GM10847 (cell line): ENCODE measurements at regions not wholly inside any gene's neighbourhood (a gene's known extent, or its start where the extent isn't known, plus 50 kb on each side); places are given as distances from the start of the nearest gene placed in this dataset.

Experiments
- POLR2A ChIP-seq: IDR thresholded peaks from 2 replicates; pipeline ENCODE4 v1.6.1; 2011; ENCODE audit not compliant: insufficient read length; ENCODE audit errors: extremely low read depth

DNA sequence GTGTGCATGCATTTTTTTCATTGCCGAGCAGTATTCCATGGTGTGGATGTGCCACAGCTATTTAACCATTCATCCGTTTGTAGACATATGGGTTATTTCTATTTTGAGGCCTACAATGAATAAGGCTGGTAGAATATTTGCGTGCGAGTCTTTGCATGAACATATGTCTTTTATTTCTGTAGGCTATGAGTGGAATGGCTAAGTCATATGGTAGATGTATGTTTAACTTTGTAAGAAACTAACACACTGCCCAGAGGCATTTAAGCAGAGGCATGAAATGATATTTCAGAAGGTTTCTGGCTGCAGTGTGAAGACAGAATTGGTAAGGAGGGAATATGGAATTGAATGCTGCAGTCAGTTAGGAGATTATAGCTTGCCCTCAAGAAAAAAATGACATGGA, 457.4 kb upstream of the CDH4 start:
- no peak for TF ChIP-seq POLR2A

DNA sequence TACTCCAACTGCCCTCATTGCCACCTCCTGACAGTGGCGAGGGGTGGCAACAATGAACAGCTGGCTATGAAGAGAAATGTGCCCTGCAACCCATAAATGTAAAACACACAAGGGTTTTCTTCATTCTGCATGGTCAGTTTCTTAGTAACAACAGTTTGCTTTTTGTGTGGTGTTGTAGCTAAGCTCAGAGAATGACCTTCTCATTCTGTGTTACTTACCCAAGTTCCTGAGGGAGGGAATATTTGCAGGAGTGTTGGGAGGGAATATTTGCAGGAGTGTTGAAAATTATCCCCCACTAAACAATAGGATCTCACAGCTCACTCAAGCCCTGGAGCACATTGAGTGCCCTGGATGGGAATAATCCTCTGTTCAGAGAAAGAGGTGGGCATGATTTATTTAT, 456.4 kb upstream of the CDH4 start:
- no peak for TF ChIP-seq POLR2A

DNA sequence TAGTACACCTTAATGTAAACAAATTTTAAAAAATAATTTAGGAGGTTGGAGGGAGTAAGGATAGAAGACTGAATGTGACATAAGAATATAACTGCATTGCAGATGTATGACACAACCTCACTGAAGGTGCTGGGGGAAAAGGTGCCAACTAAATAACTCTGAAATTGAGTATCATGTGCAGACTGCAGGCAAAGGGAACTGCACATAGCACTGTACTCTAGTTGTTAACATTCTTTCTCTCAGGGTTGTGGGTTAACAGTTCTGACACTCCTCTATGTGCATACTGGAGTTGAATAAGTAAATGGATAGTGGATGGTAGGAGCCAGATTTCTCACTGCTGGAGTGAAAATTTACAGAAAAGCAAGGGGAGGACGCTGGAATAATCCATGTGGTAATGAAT, 451.9 kb upstream of the CDH4 start:
- no peak for TF ChIP-seq POLR2A

DNA sequence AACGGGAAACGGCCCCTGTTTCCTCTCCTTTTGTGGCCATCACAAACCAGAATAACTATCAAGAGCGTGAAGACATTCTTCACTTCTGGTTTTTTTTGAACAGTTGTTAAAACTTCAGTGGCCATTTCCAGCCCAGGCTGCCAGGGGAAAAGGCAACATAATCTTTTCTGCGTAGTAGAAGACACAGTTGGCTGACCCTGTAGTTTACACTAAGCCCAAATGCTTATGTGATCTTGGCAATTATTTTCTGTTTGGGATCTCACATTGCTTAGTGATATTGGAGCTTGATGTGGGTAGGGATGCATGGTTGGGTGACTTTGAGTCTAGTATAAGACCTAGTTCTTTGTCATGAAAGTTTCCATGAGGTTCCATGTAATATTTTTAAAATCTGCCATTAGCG, 449.4 kb upstream of the CDH4 start:
- TF ChIP-seq POLR2A = no peak

DNA sequence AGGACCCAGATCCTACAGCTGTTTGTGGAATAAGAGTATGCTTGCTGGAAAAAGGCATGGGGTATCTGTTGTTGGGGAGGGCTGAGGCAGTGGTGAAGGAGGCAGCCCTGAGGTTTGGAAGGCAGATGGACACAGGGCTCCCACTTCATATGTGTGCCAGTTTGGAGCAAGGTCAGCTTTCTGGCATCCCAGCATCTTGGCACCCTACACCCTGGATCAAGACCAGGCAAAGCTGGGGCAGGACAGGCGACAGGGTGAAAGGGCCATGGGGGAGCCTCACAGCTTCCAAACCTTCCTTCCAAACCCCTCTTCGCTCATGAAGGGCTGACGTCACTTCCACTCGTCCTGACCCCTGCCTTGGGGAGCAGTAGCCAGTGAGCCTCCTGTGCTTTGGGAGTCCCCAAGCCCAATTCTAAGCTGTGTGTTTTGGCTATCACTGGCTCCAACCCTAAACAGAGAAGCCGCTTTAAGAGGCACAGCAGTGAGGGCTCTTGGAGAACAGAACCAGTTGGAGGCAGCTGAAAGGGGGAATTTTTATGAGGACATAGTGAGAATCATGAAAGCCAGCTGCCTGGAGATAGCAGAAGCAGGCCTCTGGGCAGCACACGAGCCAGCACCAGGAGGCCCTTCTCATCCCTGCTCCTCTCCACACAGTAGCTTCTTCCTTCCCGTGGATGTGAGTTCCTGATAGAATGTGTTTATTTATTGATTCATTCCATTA, 448.6 kb upstream of the CDH4 start:
- TF ChIP-seq POLR2A = no peak

DNA sequence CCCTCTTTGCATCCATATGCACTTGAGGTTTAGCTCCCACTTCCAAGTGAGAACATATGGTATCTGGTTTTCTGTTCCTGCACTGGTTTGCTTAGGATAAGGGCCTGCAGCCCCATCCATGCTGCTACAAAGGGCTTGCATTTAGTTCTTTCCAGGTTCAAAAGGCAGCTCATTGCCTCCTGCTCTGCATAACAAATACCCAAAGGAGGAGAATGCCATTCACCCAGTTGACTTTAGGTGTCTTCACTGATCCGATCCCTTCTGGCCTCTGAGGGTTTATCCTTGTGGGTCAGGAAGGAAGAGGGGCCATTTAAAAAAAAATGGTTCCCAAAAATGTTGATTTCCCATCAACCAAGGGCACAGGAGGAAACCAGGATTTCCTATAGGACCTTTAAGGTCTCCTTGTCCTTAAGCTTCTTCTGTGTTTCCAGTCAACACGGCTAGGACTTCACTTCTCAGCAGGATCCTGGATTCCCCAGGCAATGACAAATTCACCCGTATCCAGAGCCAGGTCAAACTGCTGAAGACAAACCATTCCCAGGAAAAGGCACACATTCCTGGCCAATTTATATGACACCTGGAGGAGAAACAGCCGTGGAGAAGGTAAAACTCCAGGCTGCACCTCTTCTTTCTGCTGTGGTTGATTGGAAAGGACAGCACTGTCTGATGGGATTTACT, 447.7 kb upstream of the CDH4 start:
- no peak for TF ChIP-seq POLR2A

DNA sequence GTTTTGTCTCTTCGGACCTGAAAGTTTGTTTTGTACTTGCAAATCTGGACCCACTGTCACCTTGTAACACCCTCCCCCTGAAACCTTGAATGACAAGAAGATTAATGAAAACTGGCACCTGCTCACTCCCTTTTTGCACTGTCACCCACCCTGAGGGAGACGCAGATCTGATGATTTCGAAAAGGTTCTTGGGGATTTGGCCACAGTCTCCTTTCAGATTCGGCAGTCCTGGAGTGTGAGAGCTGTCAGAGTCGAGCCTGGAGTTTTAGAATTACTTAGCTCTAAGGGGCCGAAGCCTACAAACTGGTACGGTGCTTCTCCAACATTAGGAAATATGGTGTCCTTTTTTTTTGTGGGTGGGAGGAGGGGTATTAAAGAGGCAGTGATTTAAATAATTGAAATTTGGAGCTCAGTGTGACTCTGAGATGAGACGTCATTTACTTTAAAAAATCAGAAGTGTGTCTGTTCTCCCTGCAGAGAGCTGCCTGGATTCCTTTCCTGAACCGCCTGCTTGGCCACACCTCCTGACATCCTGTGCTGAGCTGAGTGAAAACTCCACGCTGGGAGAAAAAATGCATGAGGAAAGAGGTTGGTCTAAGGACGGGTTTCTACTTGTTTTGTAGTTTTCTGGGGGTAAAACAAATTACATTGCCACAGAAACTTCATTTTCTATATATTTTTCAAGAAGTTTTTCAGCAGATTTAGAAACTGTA, 447.0 kb upstream of the CDH4 start:
- TF ChIP-seq POLR2A = no peak

DNA sequence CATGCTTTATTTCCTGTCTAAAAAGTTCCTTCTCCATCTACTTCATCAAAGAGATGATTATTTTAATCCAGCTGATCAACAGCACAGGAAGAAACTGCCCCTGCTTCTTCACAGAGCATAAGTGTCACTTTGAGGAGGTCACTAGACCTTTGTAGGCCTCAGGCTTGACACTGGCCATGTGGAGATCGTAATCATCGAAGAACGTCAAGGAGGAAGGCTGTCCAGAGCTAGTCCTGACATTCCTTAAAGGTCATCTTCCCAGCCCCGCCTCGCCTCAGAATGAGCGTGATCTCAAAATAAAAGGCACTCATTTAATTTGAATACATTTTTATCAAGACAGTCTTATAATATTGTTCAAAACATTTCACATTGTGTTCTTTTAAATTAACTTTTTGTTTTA, 445.7 kb upstream of the CDH4 start:
- no peak for TF ChIP-seq POLR2A

DNA sequence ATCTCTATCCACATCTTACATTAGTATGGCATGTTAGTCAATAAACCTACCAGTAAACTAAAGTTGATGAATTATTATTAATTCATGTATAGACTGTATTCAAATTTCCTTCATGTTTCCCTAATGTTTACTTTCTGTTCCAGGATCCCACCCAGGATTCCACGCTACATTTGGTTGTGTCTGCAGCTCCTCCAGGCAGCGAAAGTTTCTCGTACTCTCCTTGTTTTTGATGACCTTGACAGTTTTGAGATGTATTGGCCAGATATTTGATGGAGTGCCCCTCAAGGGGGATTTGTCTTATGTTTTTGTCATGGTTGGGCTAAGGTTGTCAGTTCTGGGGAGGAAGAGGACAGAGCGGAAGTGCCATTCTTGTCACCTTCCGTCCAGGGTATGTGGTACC, 445.2 kb upstream of the CDH4 start:
- no peak for TF ChIP-seq POLR2A

DNA sequence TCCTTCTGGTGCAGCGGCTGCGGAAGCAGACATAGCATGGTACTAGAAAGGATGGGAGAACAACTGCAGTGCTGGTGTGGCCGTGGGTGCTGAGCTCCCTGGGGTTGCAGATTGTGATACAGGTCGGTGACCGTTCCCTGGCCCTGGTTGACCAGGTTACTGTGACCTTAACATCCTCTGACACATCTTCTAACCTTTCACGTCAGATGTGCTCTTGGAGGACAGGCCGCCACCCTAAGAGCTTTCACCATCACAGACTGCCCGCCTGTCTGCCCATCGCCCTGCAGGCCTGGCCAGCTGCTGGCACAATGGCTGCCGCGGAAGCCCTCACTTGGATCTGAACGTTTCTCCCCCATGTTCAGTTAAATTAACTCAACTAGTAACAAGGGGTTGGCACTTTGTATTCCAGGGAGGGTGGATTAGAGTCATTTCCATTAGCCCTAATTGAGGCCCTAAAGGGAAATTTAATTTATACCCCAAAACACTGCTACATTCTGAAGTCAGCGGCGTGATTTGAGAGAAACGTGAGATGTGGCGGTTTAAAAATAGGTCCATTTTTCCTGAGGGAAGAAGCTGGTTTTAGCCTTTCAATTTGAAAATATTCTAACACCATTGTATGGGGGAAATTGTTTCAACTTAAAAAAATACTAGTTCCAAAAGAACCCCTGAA, 443.9 kb upstream of the CDH4 start:
- TF ChIP-seq POLR2A = no peak

DNA sequence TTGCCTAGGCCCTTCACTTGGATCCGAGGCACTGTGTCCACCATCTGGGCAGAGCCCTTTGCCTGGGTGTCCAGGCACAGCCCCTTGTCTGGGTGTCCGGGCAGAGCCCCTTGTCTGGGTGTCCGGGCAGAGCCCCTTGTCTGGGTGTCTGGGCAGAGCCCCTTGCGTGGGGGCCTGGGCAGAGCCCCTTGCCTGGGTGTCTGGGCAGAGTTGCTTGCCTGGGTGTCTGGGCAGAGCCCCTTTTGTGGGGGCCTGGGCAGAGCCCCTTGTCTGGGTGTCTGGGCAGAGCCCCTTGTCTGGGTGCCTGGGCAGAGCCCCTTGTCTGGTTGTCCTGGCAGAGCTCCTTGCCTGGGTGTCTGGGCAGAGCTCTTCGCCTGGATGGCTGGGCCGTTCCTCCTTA, 443.4 kb upstream of the CDH4 start:
- no peak for TF ChIP-seq POLR2A

DNA sequence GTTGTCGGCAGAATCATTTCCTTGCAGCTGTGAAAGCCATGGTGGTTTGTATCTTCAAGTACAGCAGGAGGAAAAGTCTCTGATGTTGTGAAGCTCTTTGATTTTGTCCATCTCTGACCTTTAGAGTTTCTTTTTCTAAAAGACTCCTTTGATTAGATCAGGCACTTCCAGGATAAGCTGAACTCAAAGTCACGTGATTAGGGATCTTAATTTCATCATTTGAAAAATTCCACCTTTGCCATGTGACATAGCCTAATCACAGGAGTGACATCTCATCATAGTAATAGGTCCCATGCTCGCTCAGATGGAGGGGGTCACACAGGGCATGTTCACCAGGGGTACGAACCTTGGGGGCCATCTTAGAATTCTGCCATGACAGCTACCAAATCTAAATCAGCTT, 441.5 kb upstream of the CDH4 start:
- TF ChIP-seq POLR2A = no peak

DNA sequence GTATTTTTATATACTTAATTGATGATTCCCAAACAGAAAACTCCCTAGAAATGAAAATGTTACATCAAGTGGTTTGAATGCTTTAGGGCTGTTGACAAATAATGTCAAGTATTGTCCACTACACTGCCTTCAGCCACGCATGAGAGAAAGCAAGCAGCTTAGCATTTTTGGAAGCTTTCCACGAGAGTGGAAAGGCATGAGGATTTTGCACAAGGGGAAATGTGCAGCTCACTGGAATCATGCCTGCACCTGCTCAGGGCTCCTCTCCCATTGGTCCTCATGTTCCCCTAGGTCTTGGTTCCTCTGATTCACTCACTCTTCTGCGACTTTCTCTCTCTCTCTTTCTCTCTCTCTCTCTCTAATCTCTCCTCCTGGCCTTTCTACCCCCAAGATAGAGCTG, 439.5 kb upstream of the CDH4 start:
- TF ChIP-seq POLR2A = no peak

DNA sequence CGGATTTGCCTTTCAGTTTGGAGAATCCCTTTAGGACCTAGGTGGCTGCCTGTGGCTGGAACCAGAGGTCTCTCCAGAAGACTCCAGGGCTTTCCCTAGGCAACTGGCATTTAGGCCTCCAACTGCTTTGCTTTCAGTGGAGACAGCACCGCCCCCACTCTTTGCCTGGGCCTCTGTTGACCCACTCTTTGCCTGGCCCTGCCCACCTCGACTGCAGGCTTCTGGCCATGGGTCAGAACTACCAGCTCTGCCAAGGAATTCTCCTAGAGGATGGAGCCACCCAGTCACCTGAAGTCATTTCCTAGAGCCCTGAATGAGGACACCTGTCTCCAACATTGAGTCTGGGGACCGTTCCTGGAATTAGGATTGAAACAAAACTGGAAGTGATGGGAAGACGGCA, 439.0 kb upstream of the CDH4 start:
- TF ChIP-seq POLR2A = no peak

DNA sequence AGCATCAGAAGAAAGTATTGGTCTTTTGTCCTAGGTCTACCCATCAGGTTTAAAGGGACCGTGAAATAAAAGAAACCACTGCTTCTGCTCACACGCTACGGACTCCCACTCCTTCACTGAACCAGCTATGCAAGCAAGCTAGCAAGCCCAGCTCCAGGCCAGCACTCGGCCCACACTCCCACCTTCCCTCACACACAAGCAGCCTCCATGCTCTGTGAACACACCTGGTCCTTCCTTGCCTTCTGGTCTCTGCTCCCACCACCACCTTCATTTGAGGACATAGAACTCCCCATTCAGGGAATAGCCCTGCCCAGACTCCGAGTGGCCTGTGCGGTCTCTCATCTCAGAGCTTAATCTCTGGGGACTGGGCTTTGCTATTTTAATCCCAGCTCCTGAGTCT, 436.4 kb upstream of the CDH4 start:
- no peak for TF ChIP-seq POLR2A

DNA sequence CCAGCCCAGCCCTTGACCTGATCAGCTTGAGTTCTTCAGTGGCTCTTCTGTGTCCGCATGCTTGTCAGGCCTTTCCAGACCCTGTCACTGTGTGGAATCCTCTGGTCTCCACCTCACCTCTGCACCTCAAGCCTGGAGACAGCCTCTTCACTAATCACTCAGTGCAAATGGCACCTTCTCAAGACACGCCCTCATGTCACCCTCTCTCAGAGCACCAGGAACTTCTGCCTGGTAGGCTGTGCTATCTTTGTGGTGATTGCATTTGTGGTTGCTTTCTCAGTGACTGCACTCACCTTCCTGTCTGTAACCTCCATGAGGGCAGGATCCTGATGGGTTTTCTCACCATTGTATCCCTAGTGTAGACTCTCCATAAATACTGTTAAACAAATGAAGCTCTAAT, 435.2 kb upstream of the CDH4 start:
- TF ChIP-seq POLR2A = no peak
